ENCODE measurements at regions not wholly inside any gene's neighbourhood (a gene's known extent, or its start where the extent isn't known, plus 50 kb on each side); places are given as distances from the start of the nearest gene placed in this dataset. TPM values are rescaled to one million over a fixed set of nuclear protein-coding genes. Genes with fewer than 3 reads are reported as not detected.

Small RNA genes lying in the stretch of these regions (small RNA-seq; reads per million reads assigned to genes)
- gene ENPP7P3 (ENCODE audit: low replicate concordance) (not detected), gene SNRPCP8 (ENCODE audit: low replicate concordance) (not detected)
